Activated naive CD8-positive, alpha-beta T cell (primary cell): ENCODE measurements at regions not wholly inside any gene's neighbourhood (a gene's known extent, or its start where the extent isn't known, plus 50 kb on each side); places are given as distances from the start of the nearest gene placed in this dataset.

Experiments used
- H3K27ac Mint-ChIP-seq: one replicate; pipeline ENCODE4 v1.8.0; 2021; ENCODE audit warnings: mixed read lengths
- H3K27me3 Mint-ChIP-seq: one replicate; pipeline ENCODE4 v1.8.0; 2021; ENCODE audit warnings: mixed read lengths
- H3K36me3 Mint-ChIP-seq: one replicate; pipeline ENCODE4 v1.8.0; 2021; ENCODE audit warnings: mixed read lengths
- H3K4me1 Mint-ChIP-seq: one replicate; pipeline ENCODE4 v1.8.0; 2021; ENCODE audit warnings: low read depth, mixed read lengths
- H3K4me3 Mint-ChIP-seq: one replicate; pipeline ENCODE4 v1.8.0; 2021; ENCODE audit warnings: mild to moderate bottlenecking, mixed read lengths
- H3K9me3 Mint-ChIP-seq: one replicate; pipeline ENCODE4 v1.8.0; 2021; ENCODE audit warnings: low read depth, mixed read lengths

DNA sequence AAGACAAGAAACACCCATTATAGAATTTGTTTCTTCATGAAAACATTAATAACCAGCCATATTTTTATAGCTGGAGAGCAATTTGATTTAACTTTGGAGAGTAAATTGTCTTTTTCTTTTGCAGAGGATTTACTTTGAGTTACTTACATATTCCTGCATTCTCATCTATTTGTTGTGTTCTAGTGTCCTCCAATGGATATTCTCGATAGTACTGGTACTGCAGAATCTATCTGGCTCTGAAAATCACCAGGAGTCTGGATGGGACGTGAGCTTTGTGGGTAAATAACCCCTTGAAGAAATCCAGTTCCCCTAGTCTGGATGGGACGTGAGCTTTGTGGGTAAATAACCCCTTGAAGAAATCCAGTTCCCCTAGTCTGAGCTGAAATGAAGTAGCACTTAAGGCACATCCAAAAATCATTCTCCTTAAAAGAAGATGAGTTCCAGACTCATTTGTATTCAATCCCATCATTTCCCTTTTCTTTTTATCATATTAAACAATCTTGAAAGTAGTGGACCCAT lies 294.1 kb upstream of the UBE2E2 start:
- Mint-ChIP-seq H3K27me3 (no peaks in the 10 kb centered on the region), H3K36me3 (no peaks in the 10 kb centered on the region), H3K27ac (no peak overlapping the region), H3K9me3 (no peaks in the 10 kb centered on the region), H3K4me3 (no peak overlapping the region), H3K4me1 (no peaks in the 10 kb centered on the region)

DNA sequence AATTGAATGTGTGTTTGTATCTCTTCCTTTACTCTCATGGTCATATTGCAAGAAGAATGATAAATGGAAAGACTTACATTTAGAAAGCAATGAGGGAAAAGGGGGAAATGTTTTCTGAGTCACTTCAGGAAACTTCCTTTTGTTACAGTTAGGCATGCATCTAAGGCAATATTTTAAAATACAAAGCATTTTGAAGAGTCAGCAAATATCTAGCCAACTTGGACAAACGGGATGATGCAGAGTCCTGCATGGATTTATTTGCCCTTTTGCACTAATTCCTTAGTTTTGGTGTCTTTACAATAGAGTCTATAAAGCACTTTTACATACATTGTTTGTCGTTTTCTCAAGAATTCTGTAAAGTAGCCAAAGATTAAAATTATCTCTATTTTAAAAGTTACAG lies 286.2 kb upstream of the UBE2E2 start:
- H3K4me3 Mint-ChIP-seq: no peak overlapping the region
- H3K9me3 Mint-ChIP-seq: no peaks in the 10 kb centered on the region
- H3K27ac Mint-ChIP-seq: no peak overlapping the region
- H3K4me1 Mint-ChIP-seq: no peaks in the 10 kb centered on the region
- no peaks in the 10 kb centered on the region for H3K27me3 Mint-ChIP-seq
- no peaks in the 10 kb centered on the region for H3K36me3 Mint-ChIP-seq

- no peaks in the 10 kb centered on the region for H3K9me3 Mint-ChIP-seq
These were observed 283.1 kb upstream of the UBE2E2 start for GRCh38 chr3:22920006-22920405.

GRCh38 chr3:22922317-22922716 lies 280.8 kb upstream of the UBE2E2 start:
- Mint-ChIP-seq H3K4me1 (no peaks in the 10 kb centered on the region), H3K9me3 (no peaks in the 10 kb centered on the region), H3K36me3 (no peaks in the 10 kb centered on the region), H3K27ac (no peak overlapping the region), H3K4me3 (no peak overlapping the region), H3K27me3 (no peaks in the 10 kb centered on the region)

More at GRCh38 chr3:22920006-22920405, 283.1 kb upstream of the UBE2E2 start:
- no peak overlapping the region for H3K27ac Mint-ChIP-seq
- H3K36me3 Mint-ChIP-seq: no peaks in the 10 kb centered on the region
- H3K4me1 Mint-ChIP-seq: no peaks in the 10 kb centered on the region
- H3K4me3 Mint-ChIP-seq: no peak overlapping the region
- no peaks in the 10 kb centered on the region for H3K27me3 Mint-ChIP-seq

- H3K9me3 Mint-ChIP-seq: no peaks in the 10 kb centered on the region
- no peak overlapping the region for H3K27ac Mint-ChIP-seq
- H3K36me3 Mint-ChIP-seq: no peaks in the 10 kb centered on the region
- H3K27me3 Mint-ChIP-seq: no peaks in the 10 kb centered on the region
- no peaks in the 10 kb centered on the region for H3K4me1 Mint-ChIP-seq
- H3K4me3 Mint-ChIP-seq: no peak overlapping the region
These were observed 279.4 kb upstream of the UBE2E2 start for GRCh38 chr3:22923711-22924110.

DNA sequence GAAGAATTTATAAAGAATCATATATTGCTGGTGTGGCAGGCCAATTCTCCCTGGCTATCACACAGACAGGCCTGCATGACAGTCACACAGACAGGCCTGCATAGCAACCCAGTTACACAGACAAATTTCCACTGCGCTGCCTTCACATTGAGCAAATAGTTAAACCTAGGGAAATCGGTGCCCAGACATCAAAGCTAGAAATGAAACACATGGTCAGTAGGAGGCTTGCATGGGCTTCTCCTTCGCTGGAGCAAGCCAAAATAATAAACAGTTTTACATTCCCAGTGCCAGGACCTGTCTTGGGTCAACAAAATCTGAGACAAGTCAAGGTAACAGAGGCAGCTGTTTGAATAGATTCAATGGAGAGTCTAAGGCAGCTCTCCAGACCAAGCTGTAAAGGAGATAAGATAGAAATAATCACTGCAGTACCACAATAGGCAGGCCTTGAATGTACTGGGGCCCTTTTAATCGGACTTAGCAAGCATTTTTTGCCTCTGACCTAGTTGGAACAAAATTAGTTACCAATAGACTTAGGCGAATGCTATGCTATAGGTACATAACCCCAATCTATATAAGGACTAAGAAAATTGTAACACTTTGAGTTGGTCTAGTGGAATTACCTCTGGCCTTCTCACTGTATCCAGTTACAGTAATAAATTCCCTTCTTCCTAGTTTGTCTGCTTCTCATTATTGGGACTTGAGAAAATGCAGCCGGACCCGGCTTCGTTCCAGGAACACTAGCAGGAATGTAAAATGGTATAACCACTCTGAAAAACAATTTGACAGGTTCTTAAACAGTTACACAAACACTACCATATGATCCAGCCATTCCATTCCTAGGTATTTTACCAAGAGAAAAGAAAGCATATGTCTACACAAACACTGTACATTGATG lies 274.7 kb upstream of the UBE2E2 start:
- no peaks in the 10 kb centered on the region for H3K27me3 Mint-ChIP-seq
- H3K4me1 Mint-ChIP-seq: no peaks in the 10 kb centered on the region
- H3K36me3 Mint-ChIP-seq: no peaks in the 10 kb centered on the region
- H3K4me3 Mint-ChIP-seq: no peak overlapping the region
- no peak overlapping the region for H3K27ac Mint-ChIP-seq
- H3K9me3 Mint-ChIP-seq: no peaks in the 10 kb centered on the region

DNA sequence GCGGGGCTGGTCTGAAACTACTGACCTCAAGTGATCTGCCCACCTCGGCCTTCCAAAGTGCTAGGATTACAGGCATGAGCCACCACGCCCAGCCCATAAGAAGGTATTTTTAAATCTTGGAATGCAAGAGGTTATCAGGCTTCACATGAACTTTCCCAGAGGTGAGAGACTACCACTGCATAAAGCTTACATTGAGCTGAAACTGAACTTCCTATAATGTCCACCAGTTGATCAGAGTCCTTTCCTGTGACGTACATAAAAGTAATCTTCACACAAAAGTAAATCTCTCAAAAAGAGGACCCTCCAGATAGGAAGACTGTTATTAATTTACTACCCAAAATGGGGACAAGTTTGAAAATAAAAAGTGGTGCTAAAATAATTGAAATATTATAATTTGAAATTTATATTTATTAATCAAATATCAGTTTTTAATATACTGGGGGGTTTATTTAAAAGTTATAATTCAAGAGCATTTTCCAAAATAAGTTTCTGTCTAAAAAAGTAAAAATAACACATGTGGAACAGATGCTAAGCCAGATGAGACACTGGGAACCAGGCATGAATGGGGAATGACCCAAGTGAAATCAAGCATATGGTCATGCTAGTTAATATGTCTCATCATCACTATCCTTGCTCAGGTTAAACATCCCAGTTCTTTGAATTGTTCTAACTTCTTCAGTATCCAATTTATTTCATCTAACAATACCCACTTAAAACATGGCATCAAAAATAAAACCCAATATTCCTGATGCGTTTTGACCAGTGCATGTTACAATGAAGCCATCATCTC lies 269.9 kb upstream of the UBE2E2 start:
- Mint-ChIP-seq H3K4me3 (no peak overlapping the region), H3K36me3 (no peaks in the 10 kb centered on the region), H3K27me3 (no peaks in the 10 kb centered on the region), H3K9me3 (no peaks in the 10 kb centered on the region), H3K27ac (no peak overlapping the region), H3K4me1 (no peaks in the 10 kb centered on the region)

DNA sequence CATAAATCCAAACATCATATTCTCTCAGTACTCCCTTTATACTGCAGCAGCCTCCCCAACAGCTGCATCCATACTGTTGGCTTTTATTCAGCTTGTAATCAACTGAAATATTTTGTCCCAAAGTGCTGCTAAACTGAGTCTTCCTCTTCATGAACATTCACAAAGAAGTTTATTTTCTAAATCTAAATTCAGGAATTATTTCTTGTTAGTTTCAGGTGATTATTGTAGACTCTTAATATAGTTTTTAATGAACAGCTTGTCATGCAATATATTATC lies 269.3 kb upstream of the UBE2E2 start:
- no peak overlapping the region for H3K4me3 Mint-ChIP-seq
- no peaks in the 10 kb centered on the region for H3K9me3 Mint-ChIP-seq
- H3K27me3 Mint-ChIP-seq: no peaks in the 10 kb centered on the region
- H3K36me3 Mint-ChIP-seq: no peaks in the 10 kb centered on the region
- no peaks in the 10 kb centered on the region for H3K4me1 Mint-ChIP-seq
- no peak overlapping the region for H3K27ac Mint-ChIP-seq

DNA sequence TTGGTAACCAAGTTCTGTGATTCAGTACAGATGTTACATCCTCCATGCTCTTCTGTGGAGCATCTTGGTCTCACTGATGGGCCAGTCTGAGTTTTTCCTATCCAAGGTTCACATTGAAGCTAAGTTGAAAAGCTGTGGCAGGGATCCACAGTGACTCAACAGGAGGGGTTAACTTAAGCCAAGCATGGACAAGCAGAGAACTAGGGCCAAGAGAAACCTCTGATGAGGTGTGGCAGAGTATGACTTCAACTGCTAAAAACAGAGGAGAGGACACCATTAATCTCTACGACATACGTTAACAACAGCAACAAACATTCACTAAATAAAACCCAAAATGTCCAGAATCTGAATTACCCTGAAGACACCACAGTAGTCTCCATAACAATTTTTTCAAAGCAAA lies 268.1 kb upstream of the UBE2E2 start:
- Mint-ChIP-seq H3K9me3 (no peaks in the 10 kb centered on the region), H3K4me3 (no peak overlapping the region), H3K4me1 (no peaks in the 10 kb centered on the region), H3K36me3 (no peaks in the 10 kb centered on the region), H3K27ac (no peak overlapping the region), H3K27me3 (no peaks in the 10 kb centered on the region)

DNA sequence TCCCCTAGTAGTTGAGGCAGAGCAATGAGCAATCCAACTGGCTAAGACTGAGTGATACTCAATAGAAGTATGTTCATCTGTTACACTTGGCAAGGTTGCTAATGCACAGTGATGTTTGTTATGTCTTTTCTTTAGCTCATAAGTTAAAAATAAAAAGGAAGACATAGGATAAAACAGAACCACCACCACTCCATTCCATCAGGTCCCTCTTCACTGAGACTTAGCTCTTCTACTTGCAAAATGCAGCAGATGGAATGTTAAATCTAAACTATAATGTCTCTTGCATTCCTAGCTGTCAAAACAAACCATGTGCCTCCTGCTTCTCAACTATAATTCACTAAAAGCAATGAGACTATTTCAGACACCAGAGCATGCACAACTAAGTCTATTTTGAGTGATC lies 265.6 kb upstream of the UBE2E2 start:
- Mint-ChIP-seq H3K9me3 (no peaks in the 10 kb centered on the region), H3K4me3 (no peak overlapping the region), H3K27me3 (no peaks in the 10 kb centered on the region), H3K27ac (no peak overlapping the region), H3K36me3 (no peaks in the 10 kb centered on the region), H3K4me1 (no peaks in the 10 kb centered on the region)

GRCh38 chr3:22938739-22939138 lies 264.4 kb upstream of the UBE2E2 start:
- H3K9me3 Mint-ChIP-seq: no peaks in the 10 kb centered on the region

GRCh38 chr3:22939349-22939748 lies 263.8 kb upstream of the UBE2E2 start:
- Mint-ChIP-seq H3K36me3 (no peaks in the 10 kb centered on the region), H3K27ac (no peak overlapping the region), H3K4me1 (no peaks in the 10 kb centered on the region), H3K27me3 (no peaks in the 10 kb centered on the region), H3K9me3 (no peaks in the 10 kb centered on the region), H3K4me3 (no peak overlapping the region)

More at GRCh38 chr3:22938739-22939138, 264.4 kb upstream of the UBE2E2 start:
- Mint-ChIP-seq H3K36me3 (no peaks in the 10 kb centered on the region), H3K27ac (no peak overlapping the region), H3K4me1 (no peaks in the 10 kb centered on the region), H3K27me3 (no peaks in the 10 kb centered on the region), H3K4me3 (no peak overlapping the region)

DNA sequence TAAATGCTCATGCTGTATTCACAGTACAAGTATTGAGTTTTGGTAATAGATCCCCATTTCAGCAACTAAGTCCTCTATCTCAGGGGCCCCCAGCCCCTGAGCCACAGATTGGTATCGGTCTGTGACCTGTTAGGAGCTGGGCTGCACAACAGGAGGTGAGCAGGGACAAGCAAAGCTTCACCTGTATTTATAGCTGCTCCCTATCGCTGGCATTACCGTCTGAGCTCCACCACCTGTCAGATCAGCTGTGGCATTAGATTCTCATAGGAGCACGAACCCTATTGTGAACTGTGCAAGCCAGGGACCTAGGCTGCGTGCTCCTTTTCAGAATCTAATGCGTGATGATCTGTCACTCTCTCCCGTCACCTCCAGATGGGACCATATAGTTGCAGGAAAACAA lies 262.8 kb upstream of the UBE2E2 start:
- Mint-ChIP-seq H3K27ac (no peak overlapping the region), H3K27me3 (no peaks in the 10 kb centered on the region), H3K36me3 (no peaks in the 10 kb centered on the region), H3K4me3 (no peak overlapping the region), H3K4me1 (no peaks in the 10 kb centered on the region), H3K9me3 (no peaks in the 10 kb centered on the region)

- Mint-ChIP-seq H3K4me1 (no peaks in the 10 kb centered on the region), H3K27me3 (no peaks in the 10 kb centered on the region), H3K9me3 (no peaks in the 10 kb centered on the region), H3K36me3 (no peaks in the 10 kb centered on the region), H3K4me3 (no peak overlapping the region), H3K27ac (no peak overlapping the region)
These were observed 260.1 kb upstream of the UBE2E2 start for GRCh38 chr3:22942981-22943380.

DNA sequence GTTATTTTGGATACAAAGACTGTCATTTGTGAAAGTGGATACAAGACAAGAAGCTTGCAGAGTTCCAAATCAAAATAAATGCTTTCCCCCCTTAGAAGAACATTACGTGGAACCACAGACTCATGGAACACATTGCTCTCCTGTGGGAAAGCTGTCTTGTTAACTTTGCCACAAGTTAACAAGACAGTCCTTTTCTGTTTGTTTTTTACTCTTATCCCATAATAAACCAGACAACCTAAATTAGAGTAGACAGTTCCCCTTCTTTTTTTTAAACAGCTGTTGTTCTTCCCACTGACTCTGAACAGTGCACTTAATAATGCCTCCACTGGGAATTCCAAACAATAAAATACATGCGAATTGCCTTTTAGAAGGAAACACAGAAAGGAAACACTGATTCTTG lies 255.3 kb upstream of the UBE2E2 start:
- peaks cover 6% of the 10 kb centered on the region for H3K9me3 Mint-ChIP-seq
- H3K4me1 Mint-ChIP-seq: no peaks in the 10 kb centered on the region
- H3K27me3 Mint-ChIP-seq: no peaks in the 10 kb centered on the region
- no peak overlapping the region for H3K4me3 Mint-ChIP-seq
- H3K27ac Mint-ChIP-seq: no peak overlapping the region
- no peaks in the 10 kb centered on the region for H3K36me3 Mint-ChIP-seq
